Astrocyte (in vitro differentiated cells and primary cell): ENCODE measurements at regions not wholly inside any gene's neighbourhood (a gene's known extent, or its start where the extent isn't known, plus 50 kb on each side); places are given as distances from the start of the nearest gene placed in this dataset.

ENCODE experiments used
- DNase-seq: peaks from one replicate; pipeline ENCODE4 v3.0.0-alpha.2; 2010; ENCODE audit warnings: low read depth
- FAIRE-seq: peaks from 2 replicates; lab custom pipeline; 2011; peaks lifted over from hg19 to GRCh38; lab: Jason Lieb, UNC
- H2AFZ ChIP-seq: 2 replicates; pipeline ENCODE4 v1.6.0; 2012; ENCODE audit warnings: low read depth, low read length, inconsistent platforms
- H3K27ac ChIP-seq: 2 replicates; pipeline ENCODE4 v1.5.1; 2011; ENCODE audit warnings: low read depth, low read length, inconsistent platforms
- H3K27me3 ChIP-seq: 2 replicates; pipeline ENCODE4 v1.6.0; 2011; ENCODE audit warnings: low read length, inconsistent platforms; ENCODE audit not compliant: insufficient read depth
- H3K36me3 ChIP-seq: 2 replicates; pipeline ENCODE4 v1.5.1; 2011; ENCODE audit warnings: low read length, inconsistent platforms; ENCODE audit not compliant: insufficient read depth
- H3K4me1 ChIP-seq: 2 replicates; pipeline ENCODE4 v1.5.1; 2011; ENCODE audit warnings: low read length, inconsistent platforms; ENCODE audit not compliant: insufficient read depth
- H3K4me2 ChIP-seq: 2 replicates; pipeline ENCODE4 v1.6.0; 2012; ENCODE audit warnings: low read length, inconsistent platforms
- H3K4me3 ChIP-seq: 2 replicates; pipeline ENCODE4 v1.5.1; 2011; ENCODE audit warnings: low read depth, mild to moderate bottlenecking, low read length, inconsistent platforms; ENCODE audit not compliant: insufficient read depth
- H3K79me2 ChIP-seq: 2 replicates; pipeline ENCODE4 v1.6.0; 2012; ENCODE audit warnings: mild to moderate bottlenecking, low read length, inconsistent platforms; ENCODE audit not compliant: insufficient read depth
- H3K9ac ChIP-seq: 2 replicates; pipeline ENCODE4 v1.6.0; 2012; ENCODE audit warnings: mild to moderate bottlenecking, low read length, inconsistent platforms
- H3K9me3 ChIP-seq: 2 replicates; pipeline ENCODE4 v1.5.1; 2012; ENCODE audit warnings: low read depth, mild to moderate bottlenecking, low read length, inconsistent platforms; ENCODE audit not compliant: insufficient read depth
- H4K20me1 ChIP-seq: 2 replicates; pipeline ENCODE4 v1.6.0; 2012; ENCODE audit warnings: low read length, inconsistent platforms; ENCODE audit not compliant: insufficient read depth
- H3K27ac Mint-ChIP-seq: one replicate; pipeline ENCODE4 v1.8.0; 2021; ENCODE audit warnings: mild to moderate bottlenecking, mixed read lengths; ENCODE audit not compliant: unreplicated experiment
- H3K27me3 Mint-ChIP-seq: one replicate; pipeline ENCODE4 v1.8.0; 2021; ENCODE audit warnings: low read depth, mixed read lengths; ENCODE audit not compliant: unreplicated experiment
- H3K36me3 Mint-ChIP-seq: one replicate; pipeline ENCODE4 v1.8.0; 2021; ENCODE audit warnings: low read depth, mixed read lengths; ENCODE audit not compliant: unreplicated experiment
- H3K4me1 Mint-ChIP-seq: one replicate; pipeline ENCODE4 v1.8.0; 2021; ENCODE audit warnings: low read depth, mixed read lengths; ENCODE audit not compliant: unreplicated experiment
- H3K4me3 Mint-ChIP-seq: one replicate; pipeline ENCODE4 v1.8.0; 2021; ENCODE audit warnings: mild to moderate bottlenecking, moderate library complexity, mixed read lengths; ENCODE audit not compliant: unreplicated experiment
- H3K9me3 Mint-ChIP-seq: one replicate; pipeline ENCODE4 v1.8.0; 2021; ENCODE audit warnings: mild to moderate bottlenecking, mixed read lengths; ENCODE audit not compliant: unreplicated experiment
- CTCF ChIP-seq: IDR thresholded peaks from 2 replicates; pipeline ENCODE4 v1.5.1; 2011; ENCODE audit warnings: low read depth, mild to moderate bottlenecking, inconsistent platforms, low read length, moderate library complexity; ENCODE audit not compliant: insufficient read depth
- EZH2 ChIP-seq: IDR thresholded peaks from 2 replicates; pipeline ENCODE4 v1.6.1; 2012; ENCODE audit warnings: mild to moderate bottlenecking, low read length, inconsistent platforms; ENCODE audit not compliant: insufficient read depth

- DNase-seq, result no peak
- Histone ChIP-seq H3K4me2 (no peak overlapping the region), H2AFZ (no peak overlapping the region), H3K36me3 (no peaks in the 10 kb centered on the region), H3K79me2 (no peaks in the 10 kb centered on the region), H3K27ac (no peak overlapping the region), H3K4me1 (no peaks in the 10 kb centered on the region), H3K9ac (no peak overlapping the region), H3K4me3 (no peak overlapping the region), H4K20me1 (no peaks in the 10 kb centered on the region), H3K9me3 (no peaks in the 10 kb centered on the region), H3K27me3 (no peaks in the 10 kb centered on the region)
- TF ChIP-seq CTCF (no peak), EZH2 (no peak)
- FAIRE-seq, result no peak
- Mint-ChIP-seq H3K4me3 (no peak overlapping the region), H3K36me3 (no peaks in the 10 kb centered on the region), H3K27me3 (peaks cover 3% of the 10 kb centered on the region), H3K9me3 (peaks cover 3% of the 10 kb centered on the region), H3K27ac (no peak overlapping the region), H3K4me1 (peaks cover 8% of the 10 kb centered on the region)
Observed at GRCh38 chr4:121448231-121448630, 67.4 kb upstream of the QRFPR start.

- Mint-ChIP-seq H3K36me3 (no peaks in the 10 kb centered on the region), H3K9me3 (peaks cover 17% of the 10 kb centered on the region), H3K27ac (no peak overlapping the region), H3K4me3 (no peak overlapping the region), H3K4me1 (no peaks in the 10 kb centered on the region), H3K27me3 (no peaks in the 10 kb centered on the region)
- Histone ChIP-seq H3K4me2 (no peak overlapping the region), H4K20me1 (no peaks in the 10 kb centered on the region), H3K4me1 (no peaks in the 10 kb centered on the region), H3K79me2 (no peaks in the 10 kb centered on the region), H3K27ac (no peak overlapping the region), H3K9ac (no peak overlapping the region), H2AFZ (no peak overlapping the region), H3K9me3 (peaks cover 4% of the 10 kb centered on the region), H3K4me3 (no peak overlapping the region), H3K36me3 (no peaks in the 10 kb centered on the region), H3K27me3 (no peaks in the 10 kb centered on the region)
- no peak for FAIRE-seq
- no peak for TF ChIP-seq EZH2
- TF ChIP-seq CTCF, result no peak
- no peak for DNase-seq
Observed at GRCh38 chr4:121439669-121440068, 58.9 kb upstream of the QRFPR start.
